Adipose tissue (tissue), 3 donors: ENCODE measurements at regions not wholly inside any gene's neighbourhood (a gene's known extent, or its start where the extent isn't known, plus 50 kb on each side); places are given as distances from the start of the nearest gene placed in this dataset.

Experiments used
- H3K27ac ChIP-seq: one replicate; pipeline ENCODE4 v1.5.1; 2013; ENCODE audit warnings: low read depth, low read length
- WGBS, 3 donors: extraction: QIAGEN DNeasy Blood & Tissue Kit; methylation state at CpG; one replicate each; pipeline ENCODE4 v1.1.7; 2013; 5-methylcytosine and 5-hydroxymethylcytosine counted together
- donor health status: healthy with polysubstance abuse.
- donor health status: Bipolar disorder and iron deficiency.
- donor health status: healthy.

GRCh38 chr5:4384649-4385048 is 755.5 kb upstream of the ADAMTS16 start:
- H3K27ac ChIP-seq: no peak overlapping the region
- 71 to 75% (median 72%) methylated on average over 6 of the region's 6 CpGs for WGBS, 3 donors

- WGBS, 3 donors: 88 to 95% (median 90%) methylated on average over 1 of the region's 1 CpG
- H3K27ac ChIP-seq: no peak overlapping the region
Measured at GRCh38 chr5:4386152-4386551, 754.0 kb upstream of the ADAMTS16 start.

- 60 to 78% (median 62%) methylated on average over 3 of the region's 3 CpGs for WGBS, 3 donors
- H3K27ac ChIP-seq: no peak overlapping the region
Measured at GRCh38 chr5:4387290-4387689, 752.8 kb upstream of the ADAMTS16 start.

GRCh38 chr5:4395752-4396151 is 744.4 kb upstream of the ADAMTS16 start:
- 48 to 89% (median 64%) methylated on average over 2 of the region's 2 CpGs for WGBS, 3 donors
- no peak overlapping the region for H3K27ac ChIP-seq

- WGBS, 3 donors: 65 to 75% (median 75%) methylated on average over 7 of the region's 7 CpGs
Measured at GRCh38 chr5:4405614-4406219, 734.4 kb upstream of the ADAMTS16 start.

GRCh38 chr5:4410151-4410550 is 730.0 kb upstream of the ADAMTS16 start:
- WGBS, 3 donors: 86 to 89% (median 87%) methylated on average over 5 of the region's 5 CpGs
- no peak overlapping the region for H3K27ac ChIP-seq

More at GRCh38 chr5:4405614-4406219, 734.4 kb upstream of the ADAMTS16 start:
- H3K27ac ChIP-seq: no peak overlapping the region

- H3K27ac ChIP-seq: no peak overlapping the region
- 67 to 89% (median 83%) methylated on average over 8 of the region's 8 CpGs for WGBS, 3 donors
Measured at GRCh38 chr5:4411664-4412063, 728.5 kb upstream of the ADAMTS16 start.

- no peak overlapping the region for H3K27ac ChIP-seq
- 33 to 62% (median 60%) methylated on average over 8 of the region's 8 CpGs for WGBS, 3 donors
Measured at GRCh38 chr5:4413996-4414395, 726.1 kb upstream of the ADAMTS16 start.

- WGBS, 3 donors: 16 to 30% (median 30%) methylated on average over 2 of the region's 2 CpGs
- no peak overlapping the region for H3K27ac ChIP-seq
Measured at GRCh38 chr5:4418084-4418483, 722.0 kb upstream of the ADAMTS16 start.

- no peak overlapping the region for H3K27ac ChIP-seq
- 33 to 76% (median 75%) methylated on average over 8 of the region's 8 CpGs for WGBS, 3 donors
Measured at GRCh38 chr5:4419281-4419680, 720.8 kb upstream of the ADAMTS16 start.

GRCh38 chr5:4420177-4420576 is 720.0 kb upstream of the ADAMTS16 start:
- WGBS, 3 donors: 81 to 89% (median 86%) methylated on average over 3 of the region's 3 CpGs
- H3K27ac ChIP-seq: no peak overlapping the region

- 72 to 77% (median 76%) methylated on average over 6 of the region's 6 CpGs for WGBS, 3 donors
- H3K27ac ChIP-seq: no peak overlapping the region
Measured at GRCh38 chr5:4420681-4421080, 719.4 kb upstream of the ADAMTS16 start.

GRCh38 chr5:4422247-4422646 is 717.9 kb upstream of the ADAMTS16 start:
- WGBS, 3 donors: 48 to 55% (median 53%) methylated on average over 3 of the region's 3 CpGs
- H3K27ac ChIP-seq: no peak overlapping the region

- 38 to 85% (median 81%) methylated on average over 4 of the region's 4 CpGs for WGBS, 3 donors
Measured at GRCh38 chr5:4424895-4425294, 715.2 kb upstream of the ADAMTS16 start.

GRCh38 chr5:4440536-4440935 is 699.6 kb upstream of the ADAMTS16 start:
- no peak overlapping the region for H3K27ac ChIP-seq
- 61 to 92% (median 73%) methylated on average over 2 of the region's 2 CpGs for WGBS, 3 donors

More at GRCh38 chr5:4424895-4425294, 715.2 kb upstream of the ADAMTS16 start:
- no peak overlapping the region for H3K27ac ChIP-seq

GRCh38 chr5:4442221-4442620 is 697.9 kb upstream of the ADAMTS16 start:
- no peak overlapping the region for H3K27ac ChIP-seq
- 77 to 82% (median 77%) methylated on average over 4 of the region's 4 CpGs for WGBS, 3 donors

- 86 to 89% (median 88%) methylated on average over 1 of the region's 1 CpG for WGBS, 3 donors
Measured at GRCh38 chr5:4447657-4448056, 692.5 kb upstream of the ADAMTS16 start.

GRCh38 chr5:4453655-4454054 is 686.5 kb upstream of the ADAMTS16 start:
- 57 to 81% (median 73%) methylated on average over 4 of the region's 4 CpGs for WGBS, 3 donors

More at GRCh38 chr5:4447657-4448056, 692.5 kb upstream of the ADAMTS16 start:
- H3K27ac ChIP-seq: no peak overlapping the region

GRCh38 chr5:4479426-4479825 is 660.7 kb upstream of the ADAMTS16 start:
- H3K27ac ChIP-seq: no peak overlapping the region
- WGBS, 3 donors: 40 to 55% (median 52%) methylated on average over 3 of the region's 3 CpGs

More at GRCh38 chr5:4453655-4454054, 686.5 kb upstream of the ADAMTS16 start:
- no peak overlapping the region for H3K27ac ChIP-seq

- no peak overlapping the region for H3K27ac ChIP-seq
Measured at GRCh38 chr5:4480528-4481349, 659.4 kb upstream of the ADAMTS16 start.

More at GRCh38 chr5:4480528-4481349, 659.4 kb upstream of the ADAMTS16 start:
- 38 to 57% (median 51%) methylated on average over 18 of the region's 18 CpGs for WGBS, 3 donors
